SK-N-SH treated with all-trans-retinoic acid at 6 μM for 48 hours (cell line): ENCODE measurements at regions not wholly inside any gene's neighbourhood (a gene's known extent, or its start where the extent isn't known, plus 50 kb on each side); places are given as distances from the start of the nearest gene placed in this dataset.

Experiments
- ATAC-seq: fragments of 200-7000 bp; cut with Tn5 transposase; 3 replicates; pipeline ENCODE4 v1.9.1; 2020; ENCODE audit warnings: mild to moderate bottlenecking, moderate library complexity
- ARNTL ChIP-seq: fragments of 450-650 bp; formaldehyde crosslinking; IDR thresholded peaks from 2 replicates; pipeline ENCODE4 v1.5.0; 2020; ENCODE audit warnings: low read depth, mild to moderate bottlenecking, moderate library complexity, borderline replicate concordance
- BACH2 ChIP-seq: fragments of 250-450 bp; sonication (Bioruptor Pico); IDR thresholded peaks from 2 replicates; pipeline ENCODE4 v1.9.0; 2021; ENCODE audit warnings: mild to moderate bottlenecking, borderline replicate concordance
- CSDC2 ChIP-seq: fragments of 250-450 bp; sonication (Bioruptor Pico); IDR thresholded peaks from 2 replicates; pipeline ENCODE4 v1.5.0; 2020; ENCODE audit warnings: mild to moderate bottlenecking, moderate library complexity
- ESRRG ChIP-seq: fragments of 250-450 bp; sonication (Bioruptor Pico); IDR thresholded peaks from 2 replicates; pipeline ENCODE4 v1.6.1; 2021; ENCODE audit warnings: mild to moderate bottlenecking
- GLIS3 ChIP-seq: fragments of 250-450 bp; sonication (Bioruptor Pico); IDR thresholded peaks from 2 replicates; pipeline ENCODE4 v1.5.0; 2020; ENCODE audit warnings: mild to moderate bottlenecking, moderate library complexity
- ISL1 ChIP-seq: fragments of 250-450 bp; sonication (Bioruptor Pico); IDR thresholded peaks from 2 replicates; pipeline ENCODE4 v2.1.2; 2022; ENCODE audit warnings: mild to moderate bottlenecking, moderate library complexity
- OSR1 ChIP-seq: fragments of 250-450 bp; sonication (Bioruptor Pico); IDR thresholded peaks from 2 replicates; pipeline ENCODE4 v1.8.0; 2022; ENCODE audit warnings: moderate library complexity, mild to moderate bottlenecking, inconsistent platforms
- PPARA ChIP-seq: fragments of 250-450 bp; sonication (Bioruptor Pico); IDR thresholded peaks from 2 replicates; pipeline ENCODE4 v1.5.0; 2020; ENCODE audit warnings: mild to moderate bottlenecking, borderline replicate concordance
- RARB ChIP-seq: fragments of 250-450 bp; sonication (Bioruptor Pico); IDR thresholded peaks from 2 replicates; pipeline ENCODE4 v1.8.0; 2021; ENCODE audit warnings: mild to moderate bottlenecking, moderate library complexity
- SNAI2 ChIP-seq: fragments of 250-450 bp; sonication (Bioruptor Pico); IDR thresholded peaks from 2 replicates; pipeline ENCODE4 v1.5.0; 2020; ENCODE audit warnings: mild to moderate bottlenecking, moderate library complexity
- TCF4 ChIP-seq: fragments of 250-450 bp; sonication (Bioruptor Pico); IDR thresholded peaks from 2 replicates; pipeline ENCODE4 v1.8.0; 2021; ENCODE audit warnings: mild to moderate bottlenecking, moderate library complexity, borderline replicate concordance
- TOX ChIP-seq: fragments of 250-450 bp; sonication (Bioruptor Pico); IDR thresholded peaks from 2 replicates; pipeline ENCODE4 v1.8.0; 2021; ENCODE audit warnings: mild to moderate bottlenecking, moderate library complexity, borderline replicate concordance
- ZC3H10 ChIP-seq: fragments of 250-450 bp; sonication (Bioruptor Pico); IDR thresholded peaks from 2 replicates; pipeline ENCODE4 v1.5.1; 2021; ENCODE audit warnings: mild to moderate bottlenecking, moderate library complexity
- ZFP3 ChIP-seq: fragments of 250-450 bp; sonication (Bioruptor Pico); IDR thresholded peaks from 2 replicates; pipeline ENCODE4 v1.5.0; 2020; ENCODE audit warnings: mild to moderate bottlenecking, moderate library complexity
- ZFP30 ChIP-seq: fragments of 450-650 bp; formaldehyde crosslinking; IDR thresholded peaks from 2 replicates; pipeline ENCODE4 v1.5.0; 2022; ENCODE audit warnings: mild to moderate bottlenecking, moderate library complexity
- ZNF565 ChIP-seq: fragments of 450-650 bp; formaldehyde crosslinking; conservative IDR thresholded peaks from 2 replicates; pipeline ENCODE4 v1.5.0; 2020; ENCODE audit warnings: low read depth, mild to moderate bottlenecking, moderate library complexity
- ZNF70 ChIP-seq: fragments of 450-650 bp; formaldehyde crosslinking; IDR thresholded peaks from 2 replicates; pipeline ENCODE4 v1.5.0; 2020; ENCODE audit warnings: mild to moderate bottlenecking, moderate library complexity
- ZNF8 ChIP-seq: fragments of 450-650 bp; formaldehyde crosslinking; IDR thresholded peaks from 2 replicates; pipeline ENCODE4 v1.5.0; 2020; ENCODE audit warnings: mild to moderate bottlenecking, moderate library complexity
- TF ChIP-seq, protein P1 (sequence below): fragments of 250-450 bp; sonication (Bioruptor Pico); IDR thresholded peaks from 2 replicates; pipeline ENCODE4 v1.8.0; 2021; ENCODE audit warnings: low read depth, mild to moderate bottlenecking, moderate library complexity, borderline replicate concordance
- TF ChIP-seq, protein P2 (sequence below): fragments of 250-450 bp; sonication (Bioruptor Pico); IDR thresholded peaks from 2 replicates; pipeline ENCODE4 v1.5.1; 2020; ENCODE audit warnings: low read depth, mild to moderate bottlenecking, moderate library complexity
- TF ChIP-seq, protein P3 (sequence below): fragments of 250-450 bp; sonication (Bioruptor Pico); IDR thresholded peaks from 2 replicates; pipeline ENCODE4 v1.5.1; 2021; ENCODE audit warnings: mild to moderate bottlenecking, moderate library complexity
- TF ChIP-seq, protein P4 (sequence below): fragments of 250-450 bp; sonication (Bioruptor Pico); IDR thresholded peaks from 2 replicates; pipeline ENCODE4 v1.5.0; 2020; ENCODE audit warnings: mild to moderate bottlenecking, moderate library complexity

DNA sequence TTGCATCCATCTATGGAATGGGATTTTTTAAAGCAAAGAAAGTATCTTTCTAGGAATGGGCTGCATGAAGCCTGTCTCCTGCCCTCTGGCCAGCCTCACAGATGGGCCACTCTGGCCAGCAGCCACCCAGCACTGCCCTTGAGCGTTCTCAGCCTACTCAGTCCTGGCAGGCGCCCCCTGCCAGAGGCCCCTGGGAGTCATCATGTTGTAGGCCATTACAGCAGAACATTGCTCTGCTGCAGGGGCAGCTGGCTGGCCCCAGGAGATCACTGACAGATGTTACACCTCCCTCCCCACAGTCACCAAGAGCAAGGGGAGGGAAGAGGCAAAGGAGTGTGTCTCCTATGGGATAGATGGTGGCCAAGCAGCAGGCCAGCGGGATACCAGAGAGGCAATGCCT is 363.7 kb downstream of the NXPE2 start:
- TF ChIP-seq ZFP3 (CRISPR knock-in tag) (no peak), TCF4 (CRISPR knock-in tag) (no peak), OSR1 (no peak), ZC3H10 (CRISPR knock-in tag) (no peak)
- ATAC-seq, result no peak

DNA sequence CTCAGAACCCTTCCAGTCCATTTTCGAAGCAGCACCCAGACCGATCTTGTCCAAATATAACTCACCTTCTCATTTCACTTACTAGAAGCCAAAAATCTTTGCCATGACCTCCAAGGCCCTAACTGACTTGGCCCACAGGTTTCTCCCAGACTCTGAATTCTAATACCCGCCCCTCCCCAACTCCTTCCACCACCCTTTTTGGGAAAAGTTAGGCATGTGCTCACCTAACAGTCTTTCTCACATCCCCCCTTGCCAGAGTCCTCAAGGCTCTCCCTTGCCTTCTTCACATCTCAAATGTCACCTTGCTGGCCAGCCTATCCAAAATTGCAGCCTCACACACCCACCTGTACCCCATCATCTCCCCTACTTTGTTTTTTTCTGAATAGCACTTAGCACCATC is 369.3 kb downstream of the NXPE2 start:
- no peak for TF ChIP-seq BACH2 (CRISPR knock-in tag)
- no peak for TF ChIP-seq ZNF565
- no peak for TF ChIP-seq ZC3H10 (CRISPR knock-in tag)
- TF ChIP-seq SNAI2 (CRISPR knock-in tag), result no peak
- TF ChIP-seq PPARA, result no peak
- no peak for TF ChIP-seq ZFP30 (CRISPR knock-in tag)
- no peak for TF ChIP-seq TOX (CRISPR knock-in tag)
- no peak for TF ChIP-seq ARNTL (CRISPR knock-in tag)
- no peak for TF ChIP-seq ESRRG
- ATAC-seq, result no peak

DNA sequence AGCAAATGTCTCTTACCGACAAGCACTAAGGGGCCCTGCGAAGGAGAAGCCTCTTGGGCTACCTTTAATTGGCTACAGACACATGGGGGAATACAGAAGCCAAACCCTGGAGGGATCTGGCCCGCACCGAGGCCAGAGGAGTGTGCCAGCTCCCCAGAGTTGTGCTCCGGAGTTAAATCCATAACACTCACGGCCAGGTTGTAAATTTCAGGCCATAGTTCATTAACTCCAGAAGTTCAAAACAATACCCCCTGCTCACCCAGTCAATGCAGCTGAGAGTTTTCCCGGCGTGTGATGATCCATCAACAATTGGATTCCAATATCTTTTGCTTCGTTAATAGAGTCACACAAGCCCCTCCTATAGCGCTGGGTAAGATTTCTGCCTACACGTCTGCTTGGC is 371.5 kb downstream of the NXPE2 start:
- ATAC-seq, result no peak
- TF ChIP-seq BACH2 (CRISPR knock-in tag) (no peak), OSR1 (no peak), PPARA (no peak), ZNF8 (CRISPR knock-in tag) (no peak), ISL1 (CRISPR knock-in tag) (no peak), RARB (no peak), ZC3H10 (CRISPR knock-in tag) (no peak), SNAI2 (CRISPR knock-in tag) (no peak), ARNTL (CRISPR knock-in tag) (no peak), ZNF70 (CRISPR knock-in tag) (no peak), CSDC2 (CRISPR knock-in tag) (no peak), ZFP3 (CRISPR knock-in tag) (no peak), TCF4 (CRISPR knock-in tag) (no peak), ZFP30 (CRISPR knock-in tag) (no peak)
- TF ChIP-seq, protein P1, sequence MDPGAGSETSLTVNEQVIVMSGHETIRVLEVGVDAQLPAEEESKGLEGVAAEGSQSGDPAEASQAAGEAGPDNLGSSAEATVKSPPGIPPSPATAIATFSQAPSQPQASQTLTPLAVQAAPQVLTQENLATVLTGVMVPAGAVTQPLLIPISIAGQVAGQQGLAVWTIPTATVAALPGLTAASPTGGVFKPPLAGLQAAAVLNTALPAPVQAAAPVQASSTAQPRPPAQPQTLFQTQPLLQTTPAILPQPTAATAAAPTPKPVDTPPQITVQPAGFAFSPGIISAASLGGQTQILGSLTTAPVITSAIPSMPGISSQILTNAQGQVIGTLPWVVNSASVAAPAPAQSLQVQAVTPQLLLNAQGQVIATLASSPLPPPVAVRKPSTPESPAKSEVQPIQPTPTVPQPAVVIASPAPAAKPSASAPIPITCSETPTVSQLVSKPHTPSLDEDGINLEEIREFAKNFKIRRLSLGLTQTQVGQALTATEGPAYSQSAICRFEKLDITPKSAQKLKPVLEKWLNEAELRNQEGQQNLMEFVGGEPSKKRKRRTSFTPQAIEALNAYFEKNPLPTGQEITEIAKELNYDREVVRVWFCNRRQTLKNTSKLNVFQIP, result no peak
- TF ChIP-seq, protein P2, sequence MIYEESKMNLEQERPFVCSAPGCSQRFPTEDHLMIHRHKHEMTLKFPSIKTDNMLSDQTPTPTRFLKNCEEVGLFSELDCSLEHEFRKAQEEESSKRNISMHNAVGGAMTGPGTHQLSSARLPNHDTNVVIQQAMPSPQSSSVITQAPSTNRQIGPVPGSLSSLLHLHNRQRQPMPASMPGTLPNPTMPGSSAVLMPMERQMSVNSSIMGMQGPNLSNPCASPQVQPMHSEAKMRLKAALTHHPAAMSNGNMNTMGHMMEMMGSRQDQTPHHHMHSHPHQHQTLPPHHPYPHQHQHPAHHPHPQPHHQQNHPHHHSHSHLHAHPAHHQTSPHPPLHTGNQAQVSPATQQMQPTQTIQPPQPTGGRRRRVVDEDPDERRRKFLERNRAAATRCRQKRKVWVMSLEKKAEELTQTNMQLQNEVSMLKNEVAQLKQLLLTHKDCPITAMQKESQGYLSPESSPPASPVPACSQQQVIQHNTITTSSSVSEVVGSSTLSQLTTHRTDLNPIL (CRISPR knock-in tag), result no peak

DNA sequence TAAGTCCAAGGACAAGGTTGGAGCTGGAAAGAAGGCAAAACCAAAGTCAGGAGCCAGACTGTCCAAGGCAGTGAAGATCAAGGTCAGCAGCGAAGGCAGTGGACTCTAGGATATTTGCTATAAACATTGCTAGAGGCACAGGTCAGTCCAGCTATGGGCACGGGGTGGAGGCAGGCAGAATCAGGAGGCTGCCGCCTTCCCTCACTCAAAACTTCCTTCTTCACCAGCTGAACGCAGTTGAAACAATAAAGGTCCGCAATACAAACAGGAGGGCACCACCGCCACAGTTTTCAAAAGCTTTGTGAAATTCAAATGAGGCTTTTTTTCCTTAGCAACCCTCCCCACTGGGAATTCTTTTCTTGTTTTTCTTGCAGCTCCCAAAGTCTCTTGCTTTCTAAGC is 372.4 kb downstream of the NXPE2 start:
- no peak for ATAC-seq
- no peak for TF ChIP-seq ZNF70 (CRISPR knock-in tag)
- no peak for TF ChIP-seq SNAI2 (CRISPR knock-in tag)
- TF ChIP-seq, protein P3, sequence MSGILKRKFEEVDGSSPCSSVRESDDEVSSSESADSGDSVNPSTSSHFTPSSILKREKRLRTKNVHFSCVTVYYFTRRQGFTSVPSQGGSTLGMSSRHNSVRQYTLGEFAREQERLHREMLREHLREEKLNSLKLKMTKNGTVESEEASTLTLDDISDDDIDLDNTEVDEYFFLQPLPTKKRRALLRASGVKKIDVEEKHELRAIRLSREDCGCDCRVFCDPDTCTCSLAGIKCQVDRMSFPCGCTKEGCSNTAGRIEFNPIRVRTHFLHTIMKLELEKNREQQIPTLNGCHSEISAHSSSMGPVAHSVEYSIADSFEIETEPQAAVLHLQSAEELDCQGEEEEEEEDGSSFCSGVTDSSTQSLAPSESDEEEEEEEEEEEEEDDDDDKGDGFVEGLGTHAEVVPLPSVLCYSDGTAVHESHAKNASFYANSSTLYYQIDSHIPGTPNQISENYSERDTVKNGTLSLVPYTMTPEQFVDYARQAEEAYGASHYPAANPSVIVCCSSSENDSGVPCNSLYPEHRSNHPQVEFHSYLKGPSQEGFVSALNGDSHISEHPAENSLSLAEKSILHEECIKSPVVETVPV, result no peak
- no peak for TF ChIP-seq PPARA
- no peak for TF ChIP-seq BACH2 (CRISPR knock-in tag)
- no peak for TF ChIP-seq ARNTL (CRISPR knock-in tag)
- TF ChIP-seq, protein P4, sequence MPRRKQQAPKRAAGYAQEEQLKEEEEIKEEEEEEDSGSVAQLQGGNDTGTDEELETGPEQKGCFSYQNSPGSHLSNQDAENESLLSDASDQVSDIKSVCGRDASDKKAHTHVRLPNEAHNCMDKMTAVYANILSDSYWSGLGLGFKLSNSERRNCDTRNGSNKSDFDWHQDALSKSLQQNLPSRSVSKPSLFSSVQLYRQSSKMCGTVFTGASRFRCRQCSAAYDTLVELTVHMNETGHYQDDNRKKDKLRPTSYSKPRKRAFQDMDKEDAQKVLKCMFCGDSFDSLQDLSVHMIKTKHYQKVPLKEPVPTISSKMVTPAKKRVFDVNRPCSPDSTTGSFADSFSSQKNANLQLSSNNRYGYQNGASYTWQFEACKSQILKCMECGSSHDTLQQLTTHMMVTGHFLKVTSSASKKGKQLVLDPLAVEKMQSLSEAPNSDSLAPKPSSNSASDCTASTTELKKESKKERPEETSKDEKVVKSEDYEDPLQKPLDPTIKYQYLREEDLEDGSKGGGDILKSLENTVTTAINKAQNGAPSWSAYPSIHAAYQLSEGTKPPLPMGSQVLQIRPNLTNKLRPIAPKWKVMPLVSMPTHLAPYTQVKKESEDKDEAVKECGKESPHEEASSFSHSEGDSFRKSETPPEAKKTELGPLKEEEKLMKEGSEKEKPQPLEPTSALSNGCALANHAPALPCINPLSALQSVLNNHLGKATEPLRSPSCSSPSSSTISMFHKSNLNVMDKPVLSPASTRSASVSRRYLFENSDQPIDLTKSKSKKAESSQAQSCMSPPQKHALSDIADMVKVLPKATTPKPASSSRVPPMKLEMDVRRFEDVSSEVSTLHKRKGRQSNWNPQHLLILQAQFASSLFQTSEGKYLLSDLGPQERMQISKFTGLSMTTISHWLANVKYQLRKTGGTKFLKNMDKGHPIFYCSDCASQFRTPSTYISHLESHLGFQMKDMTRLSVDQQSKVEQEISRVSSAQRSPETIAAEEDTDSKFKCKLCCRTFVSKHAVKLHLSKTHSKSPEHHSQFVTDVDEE (CRISPR knock-in tag), result no peak
- no peak for TF ChIP-seq CSDC2 (CRISPR knock-in tag)
- TF ChIP-seq RARB, result no peak
- TF ChIP-seq, protein P1, result no peak
- TF ChIP-seq OSR1, result no peak
- TF ChIP-seq TOX (CRISPR knock-in tag), result no peak
- TF ChIP-seq ZFP30 (CRISPR knock-in tag), result no peak
- no peak for TF ChIP-seq GLIS3 (CRISPR knock-in tag)
- no peak for TF ChIP-seq ZNF8 (CRISPR knock-in tag)
- TF ChIP-seq TCF4 (CRISPR knock-in tag), result no peak
- no peak for TF ChIP-seq ZC3H10 (CRISPR knock-in tag)
- TF ChIP-seq ISL1 (CRISPR knock-in tag), result no peak
